ENCODE measurements at regions not wholly inside any gene's neighbourhood (a gene's known extent, or its start where the extent isn't known, plus 50 kb on each side); places are given as distances from the start of the nearest gene placed in this dataset.

GRCh38 chr10:3665316-3665908 lies 119.6 kb downstream of the KLF6 start:
- no peak for TF ChIP-seq CTCF (IDR thresholded peaks at IDR 0.05; ENCODE audit: control insufficient read depth, insufficient read depth, low read depth, low read length, missing control alignments)
- no peak overlapping the region for H3K4me3 ChIP-seq (ENCODE audit: control insufficient read depth, low read depth, low read length)
- no peak for DNase-seq (ENCODE audit: low read depth)

GRCh38 chr10:3662775-3663174 lies 122.2 kb downstream of the KLF6 start:
- TF ChIP-seq CTCF (IDR thresholded peaks at IDR 0.05; ENCODE audit: control insufficient read depth, insufficient read depth, low read depth, low read length, missing control alignments): no peak
- DNase-seq (ENCODE audit: low read depth): no peak
- H3K4me3 ChIP-seq (ENCODE audit: control insufficient read depth, low read depth, low read length): no peak overlapping the region

DNA sequence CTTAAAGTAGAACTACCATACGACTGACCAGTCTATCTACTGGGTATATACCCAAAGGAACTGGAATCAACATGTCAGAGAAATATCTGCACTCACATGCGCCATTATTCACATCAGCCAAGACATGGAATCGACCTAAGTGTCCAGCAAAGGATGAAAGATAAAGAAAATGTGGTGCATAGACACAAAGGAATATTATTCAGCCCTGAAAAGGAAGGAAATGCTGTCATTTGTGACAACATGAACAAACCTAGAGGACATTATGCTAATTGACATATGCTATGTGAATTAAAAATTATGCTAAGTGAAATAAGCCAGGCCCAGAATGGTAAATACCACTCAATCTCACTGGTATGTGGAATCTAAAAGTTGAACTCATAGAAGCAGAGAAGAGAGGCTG lies 123.7 kb downstream of the KLF6 start:
- H3K4me3 ChIP-seq (ENCODE audit: control insufficient read depth, low read depth, low read length): no peak overlapping the region
- no peak for DNase-seq (ENCODE audit: low read depth)
- TF ChIP-seq CTCF (IDR thresholded peaks at IDR 0.05; ENCODE audit: control insufficient read depth, insufficient read depth, low read depth, low read length, missing control alignments): no peak

DNA sequence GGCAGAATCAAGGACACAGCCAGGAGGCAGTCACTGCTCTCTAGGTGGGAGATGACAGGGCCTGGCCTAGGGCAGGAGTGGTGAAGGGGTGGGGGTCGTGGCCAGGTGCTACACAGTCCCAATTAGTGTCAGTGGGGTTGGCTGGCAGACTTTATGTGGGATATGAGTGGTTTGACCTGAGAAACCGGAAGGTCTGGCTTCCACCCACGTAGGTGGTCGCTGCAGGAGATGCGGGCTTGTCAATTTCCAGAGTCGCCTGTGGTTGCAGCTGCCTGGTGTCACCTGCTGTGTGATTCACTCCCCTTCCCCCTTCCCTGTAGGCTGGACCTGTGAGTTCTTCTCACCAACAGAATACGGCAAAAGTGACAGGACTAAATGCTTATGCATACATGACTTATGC lies 124.3 kb downstream of the KLF6 start:
- TF ChIP-seq CTCF (IDR thresholded peaks at IDR 0.05; ENCODE audit: control insufficient read depth, insufficient read depth, low read depth, low read length, missing control alignments): no peak
- DNase-seq (ENCODE audit: low read depth): no peak
- H3K4me3 ChIP-seq (ENCODE audit: control insufficient read depth, low read depth, low read length): no peak overlapping the region

DNA sequence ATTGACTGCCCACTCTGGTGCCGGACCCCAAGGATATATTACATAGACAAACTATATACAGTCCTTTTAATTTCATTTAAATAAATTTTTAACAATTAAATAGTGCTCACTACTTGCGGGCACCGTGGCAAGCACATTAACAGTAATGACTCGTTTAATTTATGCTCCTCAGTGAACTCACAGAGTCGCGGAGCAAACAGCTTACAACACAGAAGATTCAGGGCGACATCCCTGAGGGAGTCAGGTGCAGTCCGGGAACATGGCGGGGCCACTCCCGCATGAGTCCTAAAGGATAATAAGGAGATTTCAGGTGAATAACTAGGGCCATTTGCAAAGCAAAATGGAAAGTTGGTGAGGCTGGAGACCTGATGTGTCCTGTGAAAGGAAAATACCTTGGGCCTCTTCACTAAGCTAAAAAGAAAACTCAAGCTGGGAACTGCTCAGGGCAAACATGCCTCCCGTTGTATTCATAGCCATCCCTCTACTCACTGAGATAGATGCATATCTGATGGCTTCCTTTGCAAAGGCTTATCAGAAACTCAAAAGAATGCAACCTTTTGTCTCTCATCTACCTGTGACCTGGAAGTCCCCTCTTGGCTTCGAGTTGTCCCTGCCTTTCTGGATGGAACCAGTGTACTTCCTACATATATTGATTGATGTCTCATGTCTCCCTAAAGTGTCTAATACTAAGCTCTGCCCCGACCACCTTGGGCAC lies 125.6 kb downstream of the KLF6 start:
- TF ChIP-seq CTCF (IDR thresholded peaks at IDR 0.05; ENCODE audit: control insufficient read depth, insufficient read depth, low read depth, low read length, missing control alignments): no peak
- no peak for DNase-seq (ENCODE audit: low read depth)

DNA sequence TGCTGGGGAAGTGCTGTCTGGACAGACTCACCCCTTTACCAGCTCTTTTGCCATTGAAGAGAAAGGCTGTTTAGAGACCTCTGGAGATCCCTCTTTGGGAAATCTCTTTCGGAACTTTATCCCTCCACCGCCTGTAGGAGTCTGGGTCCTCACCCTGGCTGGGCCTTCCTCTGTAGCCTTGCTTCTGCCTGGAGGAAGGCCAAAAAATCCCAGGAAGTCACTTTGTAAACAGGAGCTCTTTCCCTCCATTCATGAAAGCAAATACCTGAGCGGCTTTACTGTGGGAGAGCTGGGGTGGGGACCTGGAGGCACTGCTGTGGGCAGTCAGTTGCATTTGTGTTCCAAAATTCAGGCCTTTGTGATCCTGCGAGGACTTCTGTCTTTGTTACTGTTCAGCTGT lies 126.2 kb downstream of the KLF6 start:
- no peak overlapping the region for H3K4me3 ChIP-seq (ENCODE audit: control insufficient read depth, low read depth, low read length)
- DNase-seq (ENCODE audit: low read depth): no peak
- no peak for TF ChIP-seq CTCF (IDR thresholded peaks at IDR 0.05; ENCODE audit: control insufficient read depth, insufficient read depth, low read depth, low read length, missing control alignments)

More for the DNA sequence above, 125.6 kb downstream of the KLF6 start:
- no peak overlapping the region for H3K4me3 ChIP-seq (ENCODE audit: control insufficient read depth, low read depth, low read length)
